GM19452 (cell line): ENCODE measurements at regions not wholly inside any gene's neighbourhood (a gene's known extent, or its start where the extent isn't known, plus 50 kb on each side); places are given as distances from the start of the nearest gene placed in this dataset.
"Not testable (repeated sequence)": the region's sequence is repeated elsewhere in the genome, so short reads cannot be mapped to it uniquely, and the experiment has no call there.

Experiments
- ATAC-seq: cut with Tn5 transposase; IDR thresholded peaks from one replicate; pipeline ENCODE4 v1.9.1; 2021; ENCODE audit not compliant: unreplicated experiment

DNA sequence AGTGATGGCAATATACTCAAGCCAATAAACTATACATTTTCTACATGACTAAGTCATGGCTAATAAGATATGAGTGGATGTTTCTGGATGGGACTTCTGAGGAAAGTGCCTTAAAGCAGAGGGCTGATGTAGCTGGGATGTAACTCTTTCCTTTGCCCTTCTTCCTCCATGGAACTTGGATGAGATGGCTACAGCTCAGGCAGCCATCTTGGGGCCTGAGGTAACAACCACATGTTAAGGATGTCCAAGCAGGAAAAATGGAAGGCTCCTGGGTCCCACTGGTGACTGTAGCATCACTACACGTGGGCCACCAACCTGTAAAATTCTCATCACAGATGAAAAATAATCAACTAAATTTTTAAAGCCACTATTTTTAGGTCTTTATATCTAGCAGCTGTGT is 54.4 kb upstream of the GRIP1 start:
- no peak for ATAC-seq

- no peak for ATAC-seq
These were observed 55.0 kb upstream of the GRIP1 start for GRCh38 chr12:66733839-66734238.

DNA sequence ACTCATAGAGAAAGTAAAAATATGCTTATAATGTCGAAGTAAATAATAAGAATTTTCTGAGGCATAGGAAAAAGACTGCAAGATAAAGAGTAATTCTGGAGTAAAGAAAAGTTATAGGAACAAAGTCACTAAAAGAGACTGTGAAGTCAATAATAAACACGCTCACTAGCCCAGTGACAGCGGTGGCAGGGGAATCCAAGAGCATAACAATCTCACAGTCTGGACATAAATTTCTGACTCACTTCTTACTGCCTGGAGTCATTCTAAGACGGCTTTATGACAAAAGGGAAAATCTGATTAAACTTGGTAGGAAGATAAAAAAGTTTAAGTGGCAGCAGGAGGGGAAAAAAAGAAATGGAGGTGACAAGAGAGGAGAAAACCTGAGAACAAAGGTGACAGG is 56.4 kb upstream of the GRIP1 start:
- ATAC-seq, result no peak

GRCh38 chr12:66736931-66737330 is 58.1 kb upstream of the GRIP1 start:
- ATAC-seq, result no peak

DNA sequence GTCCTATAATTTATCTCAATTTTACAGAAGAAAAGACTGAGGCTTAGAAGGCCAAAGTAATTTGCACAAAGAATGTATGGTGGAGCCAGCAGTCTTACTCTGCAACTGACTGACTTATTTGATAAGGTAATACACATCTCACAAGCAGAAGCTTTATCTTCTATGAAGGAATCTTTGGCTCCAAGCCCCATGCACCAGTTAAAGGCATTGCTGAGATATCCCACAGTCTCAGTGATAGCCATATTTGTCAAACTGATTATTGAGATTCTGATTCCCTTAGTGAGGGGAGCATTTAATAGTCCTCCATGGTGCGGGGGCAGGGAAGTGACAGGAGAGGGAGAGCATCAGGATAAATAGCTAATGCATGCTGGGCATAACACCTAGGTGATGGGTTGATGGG is 60.4 kb upstream of the GRIP1 start:
- no peak for ATAC-seq

DNA sequence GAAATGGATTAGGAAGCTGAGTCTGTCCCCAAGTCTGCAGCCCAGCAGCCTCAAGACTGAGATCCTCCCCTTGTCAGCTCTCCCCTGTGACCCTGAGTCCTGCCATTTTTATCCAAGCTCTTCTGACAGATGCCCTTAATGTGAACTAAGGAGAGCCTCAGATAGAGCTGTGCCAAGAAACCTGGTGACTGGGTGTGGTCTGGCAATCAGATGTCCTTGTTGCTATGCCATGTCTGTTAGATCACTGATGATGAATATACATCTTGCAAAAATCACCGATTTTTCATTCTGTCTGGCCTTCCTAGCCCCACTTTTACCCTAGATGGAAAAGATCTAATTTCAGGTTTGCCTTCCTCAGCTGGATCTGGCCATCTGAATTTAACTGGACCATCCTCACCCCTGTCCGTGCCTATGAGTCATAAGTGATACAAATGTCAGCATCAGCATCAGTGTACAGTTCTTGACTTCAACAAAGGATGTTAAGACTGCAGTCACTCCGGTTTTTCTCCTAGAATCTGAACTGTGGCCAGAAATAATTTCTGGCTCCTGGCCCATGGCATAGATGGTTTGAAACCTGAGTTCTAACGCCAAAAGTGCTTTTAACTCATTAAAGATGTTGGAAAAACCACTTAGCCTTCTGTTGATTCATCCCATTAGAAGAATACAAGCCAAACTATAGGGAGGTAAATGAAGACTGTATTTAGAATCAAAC is 61.2 kb upstream of the GRIP1 start:
- ATAC-seq, result no peak

DNA sequence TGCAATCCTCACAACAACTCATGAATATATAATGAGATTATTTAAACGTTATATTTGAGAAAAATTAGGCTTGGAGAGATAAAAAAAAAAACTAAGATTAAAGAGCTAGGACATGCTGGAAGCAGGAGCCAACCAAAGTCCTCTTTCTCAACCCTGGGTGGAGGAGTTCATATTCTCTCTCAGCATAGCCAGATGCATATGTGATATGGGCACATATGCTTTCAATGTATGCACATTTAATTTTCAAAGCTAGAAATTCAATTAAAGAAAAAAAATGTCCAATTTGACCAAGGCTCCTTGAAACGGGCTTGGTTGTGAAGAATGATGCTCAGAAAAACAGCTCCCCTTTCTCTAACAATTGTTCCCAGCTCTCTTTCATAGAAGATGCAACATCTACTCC is 61.9 kb upstream of the GRIP1 start:
- ATAC-seq, result no peak

DNA sequence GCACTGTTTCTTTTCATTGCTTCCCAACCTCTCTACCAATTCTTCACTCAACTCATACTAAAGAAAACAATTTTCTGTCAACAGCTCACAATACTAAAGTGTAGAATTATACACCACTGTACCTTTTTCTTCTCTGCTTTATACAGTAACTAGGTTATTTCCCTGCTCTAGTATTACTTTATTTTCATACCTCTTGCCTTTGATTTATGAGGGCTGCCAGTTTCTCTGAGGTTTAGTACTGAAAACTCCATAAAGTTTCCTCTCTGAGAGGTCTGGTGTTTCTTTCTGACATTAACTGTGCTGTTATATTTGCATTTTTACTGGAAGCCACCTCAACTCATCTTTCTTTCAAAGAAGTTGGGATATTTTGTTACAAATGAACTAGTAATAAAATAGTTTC is 63.0 kb upstream of the GRIP1 start:
- ATAC-seq, result no peak

DNA sequence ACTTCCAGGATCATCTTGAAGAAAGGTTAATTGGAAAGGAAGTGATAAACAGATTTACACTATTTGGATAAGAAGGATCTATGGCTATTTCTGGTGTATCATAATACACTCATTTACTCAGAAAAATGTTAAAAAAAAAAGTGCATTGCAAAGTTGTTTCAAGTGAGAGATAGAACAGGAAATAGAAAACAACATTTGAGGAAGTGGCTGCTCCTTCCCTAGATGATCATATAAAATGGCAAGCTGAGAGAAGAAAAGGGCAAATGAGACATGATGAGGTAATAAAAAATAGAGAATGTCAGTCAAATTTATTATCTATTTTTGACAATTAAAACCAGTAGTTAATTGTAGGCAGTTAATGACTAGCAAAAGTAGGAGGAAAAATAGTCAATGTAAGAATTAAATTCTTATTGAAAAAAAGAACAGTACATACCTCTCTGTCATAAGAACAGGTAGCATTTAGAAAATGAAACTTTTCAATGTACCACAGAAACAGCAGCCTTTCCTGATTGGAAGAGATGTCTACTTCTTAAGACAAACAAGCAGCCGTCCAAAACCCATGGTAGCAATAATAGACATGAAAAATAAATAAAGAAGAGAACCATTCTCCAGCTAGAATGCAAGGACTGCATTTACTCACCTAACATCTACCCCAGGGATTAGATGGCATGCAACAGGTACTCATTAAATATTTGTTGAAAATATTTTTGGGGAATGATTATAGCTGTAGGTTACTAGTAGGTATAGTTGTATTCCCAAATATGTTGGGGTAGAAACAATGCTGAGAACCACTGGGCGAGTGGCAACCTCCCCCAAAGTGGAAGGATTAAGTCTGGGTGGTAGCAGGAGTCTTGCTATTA is 63.9 kb upstream of the GRIP1 start:
- no peak for ATAC-seq

GRCh38 chr12:66744461-66744860 is 65.6 kb upstream of the GRIP1 start:
- ATAC-seq, result no peak

DNA sequence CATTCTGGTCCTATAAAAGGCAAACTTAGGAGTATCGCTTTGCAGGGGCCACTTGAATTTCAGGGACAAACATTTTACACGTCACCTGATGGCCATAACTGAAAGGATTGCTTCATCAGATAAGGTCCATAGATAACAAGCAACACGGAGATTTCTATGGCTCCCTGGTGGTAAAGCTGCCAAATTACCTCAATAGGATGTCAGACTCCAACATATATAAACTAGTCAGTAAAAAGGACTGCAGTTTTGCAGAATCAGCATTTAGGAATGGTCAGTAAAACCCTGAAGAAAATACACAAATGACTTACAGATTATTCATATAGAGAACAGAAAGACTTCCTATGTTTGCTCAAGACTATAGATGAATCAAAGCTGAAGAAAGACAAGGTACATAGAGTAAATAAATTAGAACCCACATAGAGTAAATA is 66.1 kb upstream of the GRIP1 start:
- no peak for ATAC-seq

GRCh38 chr12:66746489-66747201 is 67.8 kb upstream of the GRIP1 start:
- ATAC-seq, result no peak

GRCh38 chr12:66751432-66752113 is 72.7 kb upstream of the GRIP1 start:
- ATAC-seq, result no peak

DNA sequence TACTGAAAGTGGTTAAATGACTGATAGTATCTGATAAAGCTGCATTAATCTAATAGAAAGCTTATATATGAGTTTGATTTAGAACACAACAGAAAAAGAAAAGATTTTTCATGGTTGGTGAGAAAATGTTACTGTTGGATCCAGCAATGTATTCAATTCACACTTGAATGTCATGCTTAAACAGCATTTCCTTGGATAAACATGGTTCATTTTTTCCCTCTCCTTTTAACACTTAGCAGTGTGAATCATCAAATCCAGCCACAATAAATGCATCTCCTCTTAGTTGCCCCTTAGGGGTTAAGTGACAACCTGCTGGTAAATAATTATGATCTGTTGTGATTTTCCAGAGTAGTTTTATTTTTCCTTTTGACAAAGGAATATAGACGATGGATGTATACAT is 74.9 kb upstream of the GRIP1 start:
- ATAC-seq, result no peak

DNA sequence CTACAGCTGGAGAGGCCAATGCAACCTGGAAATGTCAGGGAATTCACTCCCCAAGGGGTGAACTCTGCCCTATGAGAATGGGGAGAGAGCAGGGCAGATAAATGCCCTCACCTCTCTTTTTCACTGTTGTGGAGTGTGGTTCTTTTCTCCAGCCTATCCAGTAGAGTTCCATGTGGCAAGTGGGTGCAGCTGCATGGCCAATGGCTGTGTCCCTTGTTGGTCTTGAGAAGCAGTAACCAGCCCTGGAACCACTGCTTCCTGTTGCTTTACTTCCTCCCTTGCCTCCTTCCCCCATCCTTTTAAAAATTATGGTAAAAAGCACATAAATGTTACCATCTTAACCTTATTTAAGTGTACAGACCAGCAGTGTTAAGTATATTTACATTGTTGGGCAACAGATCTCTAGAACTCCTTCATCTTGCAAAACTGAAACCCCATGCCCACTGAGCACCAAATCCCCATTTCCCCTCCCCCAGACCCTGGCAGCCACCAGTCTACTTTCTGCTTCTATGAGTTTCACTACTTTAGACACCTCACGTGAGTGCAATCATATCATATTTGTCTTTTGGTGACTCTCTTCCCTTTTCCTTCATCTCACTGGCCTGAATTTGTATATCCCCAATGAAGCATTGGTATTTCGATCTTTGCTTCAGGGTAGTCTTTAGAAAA is 77.0 kb upstream of the GRIP1 start:
- ATAC-seq, result no peak

GRCh38 chr12:66756631-66757030 is 77.8 kb upstream of the GRIP1 start:
- no peak for ATAC-seq

- not testable (repeated sequence) for ATAC-seq
These were observed 81.2 kb upstream of the GRIP1 start for GRCh38 chr12:66760122-66760521.

DNA sequence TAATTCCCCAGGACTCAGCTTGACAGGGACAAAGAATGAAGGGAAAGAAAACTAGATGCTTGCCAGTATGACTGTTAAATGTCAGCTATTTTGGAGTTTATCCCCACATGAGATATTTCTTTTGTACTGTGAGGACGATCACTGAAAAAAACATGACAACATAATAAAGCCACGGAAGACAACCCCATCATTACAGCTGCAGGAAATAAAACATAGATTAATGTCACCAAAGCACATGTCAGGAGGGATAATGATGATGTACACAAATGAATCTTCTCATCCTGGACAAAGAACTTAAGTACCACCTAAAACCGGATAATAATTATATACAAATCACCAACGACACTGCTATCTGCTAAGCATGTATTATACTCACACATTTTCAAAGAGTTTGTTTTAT is 84.6 kb upstream of the GRIP1 start:
- ATAC-seq, result no peak

- ATAC-seq, result no peak
These were observed 86.3 kb upstream of the GRIP1 start for GRCh38 chr12:66765204-66765603.

GRCh38 chr12:66767536-66767935 is 88.7 kb upstream of the GRIP1 start:
- ATAC-seq, result no peak

GRCh38 chr12:66768293-66768692 is 89.4 kb upstream of the GRIP1 start:
- ATAC-seq, result no peak
